ENCODE measurements at regions not wholly inside any gene's neighbourhood (a gene's known extent, or its start where the extent isn't known, plus 50 kb on each side); places are given as distances from the start of the nearest gene placed in this dataset.

DNA sequence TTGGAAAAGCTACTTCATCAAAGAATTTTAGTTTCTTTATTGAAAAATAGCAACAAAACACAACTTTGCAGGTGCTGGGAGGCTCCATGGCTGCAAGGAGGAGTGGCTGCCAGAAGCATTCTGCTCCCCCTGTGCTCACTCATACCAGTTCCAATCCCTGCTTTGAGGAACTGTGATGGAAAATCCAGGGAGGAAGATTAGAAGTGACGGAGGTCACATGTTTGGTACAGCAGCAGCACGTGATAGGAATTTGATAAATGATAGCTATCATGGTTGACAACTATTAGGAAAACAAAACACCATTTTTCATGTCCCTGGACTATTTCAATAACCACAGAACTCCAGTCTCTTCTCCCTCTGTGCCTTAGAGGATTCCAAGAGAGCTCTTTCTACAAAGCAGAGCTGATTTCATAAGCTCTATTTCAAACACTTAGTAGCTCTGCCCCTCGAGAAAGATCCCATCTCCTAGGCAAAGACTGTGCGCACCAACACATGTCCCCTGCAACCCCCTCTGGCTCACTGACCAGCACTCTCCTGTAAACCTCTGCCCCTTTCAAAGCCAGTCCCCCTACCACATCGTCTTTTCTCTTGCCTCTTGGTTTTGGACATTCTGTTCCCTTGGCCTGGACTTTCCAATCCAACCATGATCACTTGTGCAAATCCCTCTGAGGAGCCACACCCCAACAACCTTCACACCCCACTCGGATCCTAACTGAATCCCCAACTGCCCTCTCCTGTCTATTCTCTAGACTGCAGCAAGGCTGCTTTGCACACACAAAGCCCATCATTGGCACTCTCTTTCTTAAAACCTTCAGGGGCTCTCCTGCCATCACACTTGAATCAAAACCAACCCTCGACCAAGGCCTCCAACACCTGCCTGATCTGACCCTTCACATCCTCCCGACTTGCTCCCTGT, 352.4 kb upstream of the PKDCC start:
- no peaks in the 10 kb centered on the region for H3K4me1 ChIP-seq (ENCODE audit: insufficient read depth)
- H3K27ac ChIP-seq (ENCODE audit: low read depth): no peak overlapping the region
- H3K4me3 ChIP-seq (ENCODE audit: low read depth, low read length): no peak overlapping the region
- no peaks in the 10 kb centered on the region for H3K36me3 ChIP-seq (ENCODE audit: insufficient read depth)
- no peak for DNase-seq (ENCODE audit: extremely low spot score)
- WGBS: 72% methylated on average over 8 of the region's 8 CpGs

DNA sequence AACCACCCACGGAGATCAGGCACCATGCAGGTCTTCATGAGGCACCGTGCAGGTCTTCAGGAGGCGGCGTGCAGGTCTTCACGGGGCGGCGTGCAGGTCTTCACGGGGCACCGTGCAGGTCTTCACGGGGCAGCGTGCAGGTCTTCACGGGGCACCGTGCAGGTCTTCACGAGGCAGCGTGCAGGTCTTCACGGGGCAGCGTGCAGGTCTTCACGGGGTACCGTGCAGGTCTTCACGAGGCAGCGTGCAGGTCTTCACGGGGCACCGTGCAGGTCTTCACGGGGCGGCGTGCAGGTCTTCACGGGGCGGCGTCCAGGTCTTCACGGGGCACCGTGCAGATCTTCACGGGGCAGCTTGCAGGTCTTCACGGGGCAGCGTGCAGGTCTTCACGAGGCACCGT, 350.4 kb upstream of the PKDCC start:
- H3K27ac ChIP-seq (ENCODE audit: low read depth): no peak overlapping the region
- no peaks in the 10 kb centered on the region for H3K36me3 ChIP-seq (ENCODE audit: insufficient read depth)
- DNase-seq (ENCODE audit: extremely low spot score): no peak
- H3K4me3 ChIP-seq (ENCODE audit: low read depth, low read length): no peak overlapping the region
- WGBS: 98% methylated on average over 36 of the region's 36 CpGs
- no peaks in the 10 kb centered on the region for H3K4me1 ChIP-seq (ENCODE audit: insufficient read depth)

GRCh38 chr2:41698678-41699422, 349.0 kb upstream of the PKDCC start:
- Histone ChIP-seq H3K36me3 (ENCODE audit: insufficient read depth) (no peaks in the 10 kb centered on the region), H3K4me3 (ENCODE audit: low read depth, low read length) (no peak overlapping the region), H3K27ac (ENCODE audit: low read depth) (no peak overlapping the region), H3K4me1 (ENCODE audit: insufficient read depth) (no peaks in the 10 kb centered on the region)
- no peak for DNase-seq (ENCODE audit: extremely low spot score)
- WGBS: 27% methylated on average over 18 of the region's 18 CpGs

DNA sequence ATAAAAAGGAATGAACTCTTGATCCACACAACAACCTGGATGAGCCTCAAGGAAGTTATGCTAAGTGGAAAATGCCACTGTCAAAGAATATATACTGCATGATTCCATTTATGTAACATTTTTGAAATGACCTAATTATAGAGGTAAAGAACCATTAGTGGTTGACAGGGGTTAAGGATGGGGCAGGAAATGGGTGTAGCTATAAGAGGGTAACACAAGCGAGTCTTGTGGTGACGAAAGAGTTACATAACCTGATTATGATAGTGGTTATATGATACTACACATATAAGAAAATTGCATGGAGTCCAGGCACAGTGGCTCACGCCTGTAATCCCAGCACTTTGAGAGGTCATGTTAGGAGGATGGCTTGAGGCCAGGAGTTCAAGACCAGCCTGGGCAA, 346.6 kb upstream of the PKDCC start:
- Histone ChIP-seq H3K4me3 (ENCODE audit: low read depth, low read length) (no peak overlapping the region), H3K4me1 (ENCODE audit: insufficient read depth) (no peaks in the 10 kb centered on the region), H3K36me3 (ENCODE audit: insufficient read depth) (no peaks in the 10 kb centered on the region), H3K27ac (ENCODE audit: low read depth) (no peak overlapping the region)
- WGBS: 86% methylated on average over 3 of the region's 3 CpGs
- DNase-seq (ENCODE audit: extremely low spot score): no peak

GRCh38 chr2:41703123-41703522, 344.7 kb upstream of the PKDCC start:
- Histone ChIP-seq H3K27ac (ENCODE audit: low read depth) (no peak overlapping the region), H3K36me3 (ENCODE audit: insufficient read depth) (no peaks in the 10 kb centered on the region), H3K4me1 (ENCODE audit: insufficient read depth) (no peaks in the 10 kb centered on the region), H3K4me3 (ENCODE audit: low read depth, low read length) (no peak overlapping the region)
- 83% methylated on average over 2 of the region's 2 CpGs for WGBS
- no peak for DNase-seq (ENCODE audit: extremely low spot score)

GRCh38 chr2:41705634-41706033, 342.2 kb upstream of the PKDCC start:
- H3K27ac ChIP-seq (ENCODE audit: low read depth): no peak overlapping the region
- H3K4me3 ChIP-seq (ENCODE audit: low read depth, low read length): no peak overlapping the region
- no peaks in the 10 kb centered on the region for H3K36me3 ChIP-seq (ENCODE audit: insufficient read depth)
- WGBS: 80% methylated on average over 4 of the region's 4 CpGs
- no peaks in the 10 kb centered on the region for H3K4me1 ChIP-seq (ENCODE audit: insufficient read depth)
- no peak for DNase-seq (ENCODE audit: extremely low spot score)

- H3K4me1 ChIP-seq (ENCODE audit: insufficient read depth): no peaks in the 10 kb centered on the region
- H3K4me3 ChIP-seq (ENCODE audit: low read depth, low read length): no peak overlapping the region
- no peak for DNase-seq (ENCODE audit: extremely low spot score)
- 61% methylated on average over 2 of the region's 2 CpGs for WGBS
- no peak overlapping the region for H3K27ac ChIP-seq (ENCODE audit: low read depth)
- no peaks in the 10 kb centered on the region for H3K36me3 ChIP-seq (ENCODE audit: insufficient read depth)
Measured at GRCh38 chr2:41706286-41706685, 341.5 kb upstream of the PKDCC start.

GRCh38 chr2:41707790-41708451, 339.9 kb upstream of the PKDCC start:
- no peak overlapping the region for H3K4me3 ChIP-seq (ENCODE audit: low read depth, low read length)
- WGBS: 90% methylated on average over 10 of the region's 10 CpGs
- no peak for DNase-seq (ENCODE audit: extremely low spot score)

GRCh38 chr2:41709702-41710599, 337.9 kb upstream of the PKDCC start:
- 79% methylated on average over 10 of the region's 10 CpGs for WGBS
- Histone ChIP-seq H3K27ac (ENCODE audit: low read depth) (no peak overlapping the region), H3K4me3 (ENCODE audit: low read depth, low read length) (no peak overlapping the region), H3K4me1 (ENCODE audit: insufficient read depth) (no peaks in the 10 kb centered on the region), H3K36me3 (ENCODE audit: insufficient read depth) (no peaks in the 10 kb centered on the region)
- DNase-seq (ENCODE audit: extremely low spot score): no peak

More at GRCh38 chr2:41707790-41708451, 339.9 kb upstream of the PKDCC start:
- no peaks in the 10 kb centered on the region for H3K4me1 ChIP-seq (ENCODE audit: insufficient read depth)
- no peaks in the 10 kb centered on the region for H3K36me3 ChIP-seq (ENCODE audit: insufficient read depth)
- H3K27ac ChIP-seq (ENCODE audit: low read depth): no peak overlapping the region

GRCh38 chr2:41710944-41711343, 336.9 kb upstream of the PKDCC start:
- DNase-seq (ENCODE audit: extremely low spot score): no peak
- Histone ChIP-seq H3K4me3 (ENCODE audit: low read depth, low read length) (no peak overlapping the region), H3K36me3 (ENCODE audit: insufficient read depth) (no peaks in the 10 kb centered on the region), H3K4me1 (ENCODE audit: insufficient read depth) (no peaks in the 10 kb centered on the region), H3K27ac (ENCODE audit: low read depth) (no peak overlapping the region)
- WGBS: 92% methylated on average over 3 of the region's 3 CpGs

- H3K36me3 ChIP-seq (ENCODE audit: insufficient read depth): no peaks in the 10 kb centered on the region
- DNase-seq (ENCODE audit: extremely low spot score): no peak
- WGBS: 95% methylated on average over 2 of the region's 2 CpGs
- H3K4me1 ChIP-seq (ENCODE audit: insufficient read depth): no peaks in the 10 kb centered on the region
- no peak overlapping the region for H3K27ac ChIP-seq (ENCODE audit: low read depth)
- no peak overlapping the region for H3K4me3 ChIP-seq (ENCODE audit: low read depth, low read length)
Measured at GRCh38 chr2:41711736-41712135, 336.1 kb upstream of the PKDCC start.

DNA sequence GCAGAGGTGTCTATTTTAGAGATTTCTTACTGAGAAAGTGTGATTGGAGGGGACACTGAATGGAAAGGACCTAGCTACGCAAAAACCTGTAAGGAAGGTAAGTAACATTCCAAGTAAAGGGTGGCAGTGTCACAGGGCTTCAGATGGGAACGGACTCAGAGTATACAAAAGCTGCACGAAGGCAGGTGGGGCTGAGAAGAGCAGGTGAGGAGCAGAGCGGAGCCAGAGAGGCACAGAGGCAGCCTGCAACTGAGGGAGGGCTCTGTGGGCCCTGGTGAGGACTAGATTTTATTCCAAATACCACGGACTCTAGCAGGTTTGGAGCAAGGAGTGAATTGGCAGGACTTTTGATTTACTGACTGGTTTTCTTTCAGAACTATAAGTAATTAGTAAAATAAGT, 331.3 kb upstream of the PKDCC start:
- WGBS: 87% methylated on average over 5 of the region's 5 CpGs
- Histone ChIP-seq H3K36me3 (ENCODE audit: insufficient read depth) (no peaks in the 10 kb centered on the region), H3K4me1 (ENCODE audit: insufficient read depth) (no peaks in the 10 kb centered on the region), H3K4me3 (ENCODE audit: low read depth, low read length) (no peak overlapping the region), H3K27ac (ENCODE audit: low read depth) (no peak overlapping the region)
- DNase-seq (ENCODE audit: extremely low spot score): no peak

- no peak for DNase-seq (ENCODE audit: extremely low spot score)
- no peak overlapping the region for H3K4me3 ChIP-seq (ENCODE audit: low read depth, low read length)
- 83% methylated on average over 1 of the region's 1 CpG for WGBS
- H3K27ac ChIP-seq (ENCODE audit: low read depth): no peak overlapping the region
- H3K4me1 ChIP-seq (ENCODE audit: insufficient read depth): no peaks in the 10 kb centered on the region
- no peaks in the 10 kb centered on the region for H3K36me3 ChIP-seq (ENCODE audit: insufficient read depth)
Measured at GRCh38 chr2:41717839-41718238, 330.0 kb upstream of the PKDCC start.
